SKM-1 treated with dmso at 0.1 percent for 144 hours (cell line): ENCODE measurements at regions not wholly inside any gene's neighbourhood (a gene's known extent, or its start where the extent isn't known, plus 50 kb on each side); places are given as distances from the start of the nearest gene placed in this dataset.
"Not testable (repeated sequence)": the region's sequence is repeated elsewhere in the genome, so short reads cannot be mapped to it uniquely, and the experiment has no call there.

Experiments
- DNase-seq: peaks from one replicate; lab custom pipeline; 2025; ENCODE audit not compliant: unreplicated experiment; lab: John Stamatoyannopoulos, UW

- DNase-seq: no peak
Measured at GRCh38 chr2:236369661-236370062, 105.5 kb upstream of the ASB18 start.

- DNase-seq: no peak
Measured at GRCh38 chr2:236370847-236371409, 106.7 kb upstream of the ASB18 start.

- DNase-seq: no peak
Measured at GRCh38 chr2:236375973-236376476, 111.8 kb upstream of the ASB18 start.

GRCh38 chr2:236376566-236377244, 112.5 kb upstream of the ASB18 start:
- DNase-seq: no peak

GRCh38 chr2:236380051-236380612, 115.9 kb upstream of the ASB18 start:
- no peak for DNase-seq

- DNase-seq: not testable (repeated sequence)
Measured at GRCh38 chr2:236381253-236381652, 117.0 kb upstream of the ASB18 start.

GRCh38 chr2:236389284-236390216, 125.3 kb upstream of the ASB18 start:
- not testable (repeated sequence) for DNase-seq

GRCh38 chr2:236393101-236393500, 128.9 kb upstream of the ASB18 start:
- DNase-seq: no peak

GRCh38 chr2:236393581-236393980, 129.4 kb upstream of the ASB18 start:
- DNase-seq: no peak

GRCh38 chr2:236394571-236394970, 130.4 kb upstream of the ASB18 start:
- no peak for DNase-seq

GRCh38 chr2:236395067-236395466, 130.9 kb upstream of the ASB18 start:
- no peak for DNase-seq

- no peak for DNase-seq
Measured at GRCh38 chr2:236396818-236397350, 132.7 kb upstream of the ASB18 start.

- no peak for DNase-seq
Measured at GRCh38 chr2:236397681-236398080, 133.5 kb upstream of the ASB18 start.

- DNase-seq: no peak
Measured at GRCh38 chr2:236399409-236399808, 135.2 kb upstream of the ASB18 start.

- no peak for DNase-seq
Measured at GRCh38 chr2:236400046-236400574, 135.9 kb upstream of the ASB18 start.

GRCh38 chr2:236400594-236401360, 136.6 kb upstream of the ASB18 start:
- no peak for DNase-seq

GRCh38 chr2:236402033-236402790, 138.0 kb upstream of the ASB18 start:
- DNase-seq: no peak

- DNase-seq: no peak
Measured at GRCh38 chr2:236403125-236403524, 138.9 kb upstream of the ASB18 start.

- no peak for DNase-seq
Measured at GRCh38 chr2:236403811-236404210, 139.6 kb upstream of the ASB18 start.
